Brain microvascular endothelial cell (primary cell): ENCODE measurements at regions not wholly inside any gene's neighbourhood (a gene's known extent, or its start where the extent isn't known, plus 50 kb on each side); places are given as distances from the start of the nearest gene placed in this dataset.

Experiments
- DNase-seq: peaks from one replicate; pipeline ENCODE4 v3.0.0-alpha.2; 2020
- H3K27ac ChIP-seq: fragments of 250-450 bp; sonication (Bioruptor Pico); 2 replicates; pipeline ENCODE4 v1.5.1; 2020; ENCODE audit warnings: mild to moderate bottlenecking, moderate library complexity
- H3K27me3 ChIP-seq: fragments of 250-450 bp; sonication (Bioruptor Pico); replicated peaks from 2 replicates; pipeline ENCODE4 v1.5.1; 2020; ENCODE audit warnings: mild to moderate bottlenecking
- H3K36me3 ChIP-seq: fragments of 250-450 bp; sonication (Bioruptor Pico); replicated peaks from 2 replicates; pipeline ENCODE4 v1.5.1; 2020; ENCODE audit warnings: mild to moderate bottlenecking
- H3K4me3 ChIP-seq: 2 replicates; pipeline ENCODE4 v1.5.1; 2011; ENCODE audit warnings: low read depth, mild to moderate bottlenecking, control low read depth, low read length, moderate library complexity
- in situ Hi-C: cut with HindIII; loops from 2 replicates; pipeline ENCODE4 v1.10.0; 2017; ENCODE audit warnings: low sequenced_read_pairs, low pct_ligation_motif_present
- TF ChIP-seq, protein P1 (sequence below): IDR thresholded peaks from 2 replicates; pipeline ENCODE4 v1.5.1; 2011; ENCODE audit warnings: low read depth, mild to moderate bottlenecking, moderate library complexity, low read length, control low read depth, inconsistent platforms; ENCODE audit errors: missing control alignments

DNA sequence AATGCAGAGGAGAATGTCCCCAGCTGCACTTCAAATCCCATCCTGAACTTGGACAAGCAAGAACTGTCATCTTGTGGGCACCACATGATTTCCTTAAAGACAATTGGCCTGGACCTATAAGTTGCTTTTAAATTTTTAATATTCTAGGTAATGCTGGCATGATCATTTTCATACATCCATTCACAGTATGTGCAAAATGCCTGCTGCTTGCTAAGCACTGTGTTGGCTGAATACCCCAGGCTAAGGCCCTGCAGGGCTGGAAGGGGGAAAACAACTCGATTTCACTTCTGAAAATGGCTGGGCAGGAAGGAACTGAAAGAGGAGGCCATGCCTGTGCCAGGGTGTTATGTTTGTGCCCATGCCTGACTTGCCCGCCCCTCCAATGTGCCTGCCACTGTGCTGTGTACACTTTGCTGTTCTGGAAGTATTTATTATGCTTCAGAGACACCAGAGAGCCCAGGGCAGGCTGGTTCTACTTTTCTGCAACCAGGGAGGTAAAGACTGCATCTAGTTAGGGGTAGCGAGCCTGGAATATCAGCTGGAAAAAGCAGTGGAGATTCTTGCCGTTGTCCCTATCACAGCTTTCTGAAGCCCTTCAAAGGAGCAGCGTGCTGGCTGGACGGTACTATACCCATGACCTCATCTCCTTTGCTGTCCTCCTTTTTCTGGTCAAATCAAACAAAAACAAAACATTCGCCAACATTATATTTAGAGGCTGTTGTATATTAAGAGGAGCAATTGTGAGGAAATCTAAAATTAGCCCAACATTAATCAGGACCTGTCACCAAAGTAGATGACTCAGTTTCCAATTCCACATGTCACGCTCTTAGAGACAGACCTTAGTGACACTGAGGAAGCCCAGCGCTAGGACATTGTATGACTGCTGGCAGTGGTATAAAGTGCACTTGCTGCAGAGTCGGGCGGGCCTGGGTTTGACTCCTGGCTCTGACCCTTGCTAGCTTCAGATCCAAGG lies 158.1 kb downstream of the DDX1 start:
- H3K27ac ChIP-seq: no peak overlapping the region
- DNase-seq: no peak
- H3K36me3 ChIP-seq: no peaks in the 10 kb centered on the region
- H3K27me3 ChIP-seq: no peaks in the 10 kb centered on the region
- H3K4me3 ChIP-seq: no peak overlapping the region
- in situ Hi-C loops: no loop called here
- TF ChIP-seq, protein P1, sequence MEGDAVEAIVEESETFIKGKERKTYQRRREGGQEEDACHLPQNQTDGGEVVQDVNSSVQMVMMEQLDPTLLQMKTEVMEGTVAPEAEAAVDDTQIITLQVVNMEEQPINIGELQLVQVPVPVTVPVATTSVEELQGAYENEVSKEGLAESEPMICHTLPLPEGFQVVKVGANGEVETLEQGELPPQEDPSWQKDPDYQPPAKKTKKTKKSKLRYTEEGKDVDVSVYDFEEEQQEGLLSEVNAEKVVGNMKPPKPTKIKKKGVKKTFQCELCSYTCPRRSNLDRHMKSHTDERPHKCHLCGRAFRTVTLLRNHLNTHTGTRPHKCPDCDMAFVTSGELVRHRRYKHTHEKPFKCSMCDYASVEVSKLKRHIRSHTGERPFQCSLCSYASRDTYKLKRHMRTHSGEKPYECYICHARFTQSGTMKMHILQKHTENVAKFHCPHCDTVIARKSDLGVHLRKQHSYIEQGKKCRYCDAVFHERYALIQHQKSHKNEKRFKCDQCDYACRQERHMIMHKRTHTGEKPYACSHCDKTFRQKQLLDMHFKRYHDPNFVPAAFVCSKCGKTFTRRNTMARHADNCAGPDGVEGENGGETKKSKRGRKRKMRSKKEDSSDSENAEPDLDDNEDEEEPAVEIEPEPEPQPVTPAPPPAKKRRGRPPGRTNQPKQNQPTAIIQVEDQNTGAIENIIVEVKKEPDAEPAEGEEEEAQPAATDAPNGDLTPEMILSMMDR: no peak

GRCh38 chr2:15750433-15750814 lies 158.8 kb downstream of the DDX1 start:
- Histone ChIP-seq H3K27me3 (no peaks in the 10 kb centered on the region), H3K36me3 (no peaks in the 10 kb centered on the region), H3K4me3 (no peak overlapping the region), H3K27ac (no peak overlapping the region)
- TF ChIP-seq, protein P1: no peak
- in situ Hi-C loops: no loop called here
- DNase-seq: no peak

GRCh38 chr2:15750822-15751329 lies 159.2 kb downstream of the DDX1 start:
- DNase-seq: no peak
- TF ChIP-seq, protein P1: no peak
- in situ Hi-C loops: no loop called here

GRCh38 chr2:15751477-15751876 lies 159.8 kb downstream of the DDX1 start:
- Histone ChIP-seq H3K4me3 (no peak overlapping the region), H3K27ac (no peak overlapping the region), H3K36me3 (no peaks in the 10 kb centered on the region), H3K27me3 (no peaks in the 10 kb centered on the region)
- TF ChIP-seq, protein P1: no peak
- in situ Hi-C loops: no loop called here
- no peak for DNase-seq

More at GRCh38 chr2:15750822-15751329, 159.2 kb downstream of the DDX1 start:
- H3K4me3 ChIP-seq: no peak overlapping the region
- no peak overlapping the region for H3K27ac ChIP-seq
- H3K36me3 ChIP-seq: no peaks in the 10 kb centered on the region
- no peaks in the 10 kb centered on the region for H3K27me3 ChIP-seq

- no peak overlapping the region for H3K27ac ChIP-seq
- H3K27me3 ChIP-seq: no peaks in the 10 kb centered on the region
- TF ChIP-seq, protein P1: no peak
- DNase-seq: no peak
- no peak overlapping the region for H3K4me3 ChIP-seq
- no peaks in the 10 kb centered on the region for H3K36me3 ChIP-seq
- in situ Hi-C loops: no loop called here
These were observed 161.0 kb downstream of the DDX1 start for GRCh38 chr2:15752552-15753232.
